HL-60 (cell line): ENCODE measurements at regions not wholly inside any gene's neighbourhood (a gene's known extent, or its start where the extent isn't known, plus 50 kb on each side); places are given as distances from the start of the nearest gene placed in this dataset.

Source experiments
- DNase-seq, 2 experiments: peaks; one replicate each; pipeline ENCODE4 v3.0.0-alpha.2; 2010 to 2020; ENCODE audit warnings: low read depth in 1 of 2, low spot score in 1 of 2
- H3K27ac ChIP-seq: fragments of 250-450 bp; sonication (Bioruptor Pico); replicated peaks from 2 replicates; pipeline ENCODE4 v1.5.1; 2020; ENCODE audit warnings: mild to moderate bottlenecking, moderate library complexity
- H3K27me3 ChIP-seq: fragments of 250-450 bp; sonication (Bioruptor Pico); 2 replicates; pipeline ENCODE4 v1.5.1; 2021; ENCODE audit warnings: mild to moderate bottlenecking, moderate library complexity; ENCODE audit not compliant: insufficient read depth, poor library complexity, severe bottlenecking
- H3K4me3 ChIP-seq: replicated peaks from 2 replicates; pipeline ENCODE4 v1.5.1; 2011; ENCODE audit warnings: mild to moderate bottlenecking, control low read depth, low read length; ENCODE audit not compliant: insufficient read depth
- CTCF ChIP-seq: IDR thresholded peaks from one replicate; pipeline ENCODE4 v1.5.1; 2011; ENCODE audit warnings: low read length, control low read depth, inconsistent platforms; ENCODE audit not compliant: insufficient read depth
- GABPA ChIP-seq: IDR thresholded peaks from 2 replicates; pipeline ENCODE4 v1.6.1; 2012; ENCODE audit warnings: low read depth
- POLR2AphosphoS5 ChIP-seq: IDR thresholded peaks from 2 replicates; pipeline ENCODE4 v1.6.1; 2012; ENCODE audit warnings: low read depth
- SPI1 ChIP-seq: IDR thresholded peaks from 2 replicates; pipeline ENCODE4 v1.6.1; 2012; ENCODE audit warnings: low read depth, mild to moderate bottlenecking, borderline replicate concordance
- TF ChIP-seq, protein P1 (sequence below): IDR thresholded peaks from 2 replicates; pipeline ENCODE4 v1.6.1; 2012; ENCODE audit warnings: low read depth; ENCODE audit not compliant: insufficient replicate concordance

DNA sequence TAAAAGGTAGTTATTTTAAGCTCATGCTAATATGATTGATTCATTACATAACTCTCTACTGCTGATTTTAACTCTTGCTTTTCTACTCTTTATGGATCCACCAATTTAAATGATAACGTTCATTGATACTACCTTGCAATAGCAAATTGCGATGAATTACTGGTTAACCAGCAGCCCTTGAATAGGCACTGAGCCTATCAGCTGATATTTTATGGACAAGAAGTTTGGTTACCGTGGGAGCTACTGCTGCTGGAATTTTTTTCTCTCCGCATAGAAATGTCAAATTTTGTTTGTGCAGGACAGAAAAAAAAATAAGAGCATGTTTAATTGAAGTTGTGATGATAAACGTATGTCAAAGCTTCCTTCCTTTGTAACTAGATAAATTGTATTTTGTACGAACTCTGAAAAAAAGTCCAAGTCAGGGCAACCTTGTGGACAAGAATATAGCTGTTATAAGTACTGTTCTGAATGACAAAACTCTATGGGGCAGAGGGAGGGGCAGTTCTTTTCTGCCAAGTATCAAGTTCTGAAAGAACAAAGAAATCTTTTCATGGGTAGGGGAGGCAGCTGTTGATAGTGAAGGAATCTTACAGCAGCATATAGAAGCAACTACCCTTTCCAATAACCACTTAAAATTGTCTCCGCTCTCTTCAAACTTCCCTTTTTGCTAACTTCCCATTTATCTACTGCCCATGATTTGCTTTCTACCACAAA lies 434.9 kb upstream of the PABPC4L start:
- Histone ChIP-seq H3K4me3 (no peak overlapping the region), H3K27ac (no peak overlapping the region), H3K27me3 (no peaks in the 10 kb centered on the region)
- DNase-seq, result no peak
- TF ChIP-seq, protein P1, sequence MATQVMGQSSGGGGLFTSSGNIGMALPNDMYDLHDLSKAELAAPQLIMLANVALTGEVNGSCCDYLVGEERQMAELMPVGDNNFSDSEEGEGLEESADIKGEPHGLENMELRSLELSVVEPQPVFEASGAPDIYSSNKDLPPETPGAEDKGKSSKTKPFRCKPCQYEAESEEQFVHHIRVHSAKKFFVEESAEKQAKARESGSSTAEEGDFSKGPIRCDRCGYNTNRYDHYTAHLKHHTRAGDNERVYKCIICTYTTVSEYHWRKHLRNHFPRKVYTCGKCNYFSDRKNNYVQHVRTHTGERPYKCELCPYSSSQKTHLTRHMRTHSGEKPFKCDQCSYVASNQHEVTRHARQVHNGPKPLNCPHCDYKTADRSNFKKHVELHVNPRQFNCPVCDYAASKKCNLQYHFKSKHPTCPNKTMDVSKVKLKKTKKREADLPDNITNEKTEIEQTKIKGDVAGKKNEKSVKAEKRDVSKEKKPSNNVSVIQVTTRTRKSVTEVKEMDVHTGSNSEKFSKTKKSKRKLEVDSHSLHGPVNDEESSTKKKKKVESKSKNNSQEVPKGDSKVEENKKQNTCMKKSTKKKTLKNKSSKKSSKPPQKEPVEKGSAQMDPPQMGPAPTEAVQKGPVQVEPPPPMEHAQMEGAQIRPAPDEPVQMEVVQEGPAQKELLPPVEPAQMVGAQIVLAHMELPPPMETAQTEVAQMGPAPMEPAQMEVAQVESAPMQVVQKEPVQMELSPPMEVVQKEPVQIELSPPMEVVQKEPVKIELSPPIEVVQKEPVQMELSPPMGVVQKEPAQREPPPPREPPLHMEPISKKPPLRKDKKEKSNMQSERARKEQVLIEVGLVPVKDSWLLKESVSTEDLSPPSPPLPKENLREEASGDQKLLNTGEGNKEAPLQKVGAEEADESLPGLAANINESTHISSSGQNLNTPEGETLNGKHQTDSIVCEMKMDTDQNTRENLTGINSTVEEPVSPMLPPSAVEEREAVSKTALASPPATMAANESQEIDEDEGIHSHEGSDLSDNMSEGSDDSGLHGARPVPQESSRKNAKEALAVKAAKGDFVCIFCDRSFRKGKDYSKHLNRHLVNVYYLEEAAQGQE, result no peak
- no peak for TF ChIP-seq CTCF

DNA sequence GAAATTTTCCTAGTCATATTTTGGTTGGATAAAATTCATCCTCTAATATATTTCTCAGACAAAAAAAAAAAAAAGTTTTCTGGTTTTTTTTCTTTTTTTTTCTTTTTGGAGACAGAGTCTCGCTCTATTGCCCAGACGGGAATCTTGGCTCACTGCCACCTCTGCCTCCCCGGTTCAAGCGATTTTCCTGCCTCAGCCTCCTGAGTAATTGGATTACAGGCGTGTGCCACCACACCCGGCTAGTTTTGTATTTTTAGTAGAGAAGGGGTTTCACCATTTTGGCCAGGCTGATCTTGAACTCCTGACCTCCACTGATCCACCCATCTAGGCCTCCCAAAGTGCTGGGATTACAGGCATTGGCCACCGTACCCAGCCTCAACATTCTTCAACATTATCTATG lies 432.7 kb upstream of the PABPC4L start:
- H3K4me3 ChIP-seq, result no peak overlapping the region
- H3K27me3 ChIP-seq, result no peaks in the 10 kb centered on the region
- H3K27ac ChIP-seq, result no peak overlapping the region
- TF ChIP-seq CTCF (no peak), POLR2AphosphoS5 (no peak), SPI1 (no peak), GABPA (no peak)
- TF ChIP-seq, protein P1, result no peak
- no peak for DNase-seq

- DNase-seq, result no peak
- H3K4me3 ChIP-seq, result no peak overlapping the region
- no peak for TF ChIP-seq CTCF
- no peak for TF ChIP-seq GABPA
- TF ChIP-seq, protein P1, result no peak
- TF ChIP-seq SPI1, result no peak
- TF ChIP-seq POLR2AphosphoS5, result no peak
- no peaks in the 10 kb centered on the region for H3K27me3 ChIP-seq
- H3K27ac ChIP-seq, result no peak overlapping the region
Measured at GRCh38 chr4:134632056-134632455, 430.5 kb upstream of the PABPC4L start.
